Fibroblast of skin of right quadriceps (primary cell): ENCODE measurements at regions not wholly inside any gene's neighbourhood (a gene's known extent, or its start where the extent isn't known, plus 50 kb on each side); places are given as distances from the start of the nearest gene placed in this dataset.
"Not testable (repeated sequence)": the region's sequence is repeated elsewhere in the genome, so short reads cannot be mapped to it uniquely, and the experiment has no call there.

Source experiments
- DNase-seq: peaks from one replicate; pipeline ENCODE4 v3.0.0-alpha.2; 2013

- no peak for DNase-seq
Observed at GRCh38 chr2:193502363-193503035, 1307.8 kb upstream of the TMEFF2 start.

- DNase-seq: no peak
Observed at GRCh38 chr2:193496786-193497185, 1302.1 kb upstream of the TMEFF2 start.

- DNase-seq: no peak
Observed at GRCh38 chr2:193482557-193482956, 1287.8 kb upstream of the TMEFF2 start.

- DNase-seq: no peak
Observed at GRCh38 chr2:193480187-193480586, 1285.5 kb upstream of the TMEFF2 start.

GRCh38 chr2:193476171-193476800, 1281.6 kb upstream of the TMEFF2 start:
- no peak for DNase-seq

GRCh38 chr2:193475038-193475437, 1280.3 kb upstream of the TMEFF2 start:
- DNase-seq: no peak

- no peak for DNase-seq
Observed at GRCh38 chr2:193469251-193469650, 1274.5 kb upstream of the TMEFF2 start.

GRCh38 chr2:193467276-193467987, 1272.7 kb upstream of the TMEFF2 start:
- DNase-seq: no peak

- DNase-seq: peak; percentile 10
Observed at GRCh38 chr2:193463011-193463410, 1268.3 kb upstream of the TMEFF2 start.

GRCh38 chr2:193462411-193462810, 1267.7 kb upstream of the TMEFF2 start:
- no peak for DNase-seq

- no peak for DNase-seq
Observed at GRCh38 chr2:193461431-193461934, 1266.8 kb upstream of the TMEFF2 start.

GRCh38 chr2:193446967-193447366, 1252.2 kb upstream of the TMEFF2 start:
- no peak for DNase-seq

- no peak for DNase-seq
Observed at GRCh38 chr2:193442293-193442692, 1247.6 kb upstream of the TMEFF2 start.

- DNase-seq: no peak
Observed at GRCh38 chr2:193428336-193428818, 1233.6 kb upstream of the TMEFF2 start.

- not testable (repeated sequence) for DNase-seq
Observed at GRCh38 chr2:193412368-193412767, 1217.6 kb upstream of the TMEFF2 start.

GRCh38 chr2:193409951-193410350, 1215.2 kb upstream of the TMEFF2 start:
- no peak for DNase-seq

GRCh38 chr2:193382583-193382982, 1187.8 kb upstream of the TMEFF2 start:
- DNase-seq: no peak

GRCh38 chr2:193377789-193378188, 1183.1 kb upstream of the TMEFF2 start:
- DNase-seq: no peak

- no peak for DNase-seq
Observed at GRCh38 chr2:193373120-193373519, 1178.4 kb upstream of the TMEFF2 start.

GRCh38 chr2:193371200-193371599, 1176.5 kb upstream of the TMEFF2 start:
- no peak for DNase-seq

GRCh38 chr2:193368615-193369014, 1173.9 kb upstream of the TMEFF2 start:
- no peak for DNase-seq

GRCh38 chr2:193357508-193357907, 1162.8 kb upstream of the TMEFF2 start:
- DNase-seq: no peak

GRCh38 chr2:193352665-193353242, 1158.0 kb upstream of the TMEFF2 start:
- DNase-seq: not testable (repeated sequence)
